ENCODE measurements at regions not wholly inside any gene's neighbourhood (a gene's known extent, or its start where the extent isn't known, plus 50 kb on each side); places are given as distances from the start of the nearest gene placed in this dataset.

DNA sequence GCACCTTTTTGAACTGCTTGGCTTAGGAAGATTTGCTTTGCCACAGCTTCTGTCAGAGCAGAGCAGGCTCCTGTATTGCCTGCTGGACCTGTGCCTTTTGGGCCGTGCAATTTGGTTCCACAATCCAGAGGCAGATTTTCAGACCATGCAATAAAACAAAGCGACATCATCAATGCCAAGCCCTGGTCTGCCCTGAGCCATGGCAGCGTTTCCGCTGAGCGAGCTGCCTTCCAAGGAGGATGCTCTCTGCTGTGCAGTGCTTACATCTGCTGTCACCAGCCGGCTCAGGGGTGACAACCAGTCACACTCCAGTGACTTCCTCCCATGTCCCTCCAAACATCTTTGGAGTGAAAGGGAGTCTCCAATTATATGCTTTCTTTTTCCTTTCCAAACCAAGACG, 282.2 kb downstream of the CDH26 start:
- H3K4me1 Mint-ChIP-seq (ENCODE audit: low read depth, unreplicated experiment) = peaks cover 12% of the 10 kb centered on the region
- H3K36me3 Mint-ChIP-seq (ENCODE audit: low read depth, unreplicated experiment) = no peaks in the 10 kb centered on the region
- H3K79me2 ChIP-seq (ENCODE audit: insufficient read depth, low read length) = no peaks in the 10 kb centered on the region
- FAIRE-seq (no peak), DNase-seq (ENCODE audit: low read depth) (no peak)
- H4K20me1 ChIP-seq (ENCODE audit: insufficient read depth, low read length) = no peaks in the 10 kb centered on the region
- peaks cover 3% of the 10 kb centered on the region for H3K9me3 Mint-ChIP-seq (ENCODE audit: unreplicated experiment)
- no peak overlapping the region for H3K4me3 Mint-ChIP-seq (ENCODE audit: unreplicated experiment)
- TF ChIP-seq EZH2 (IDR thresholded peaks at IDR 0.05; ENCODE audit: insufficient read depth, low read length) (no peak), CTCF (IDR thresholded peaks at IDR 0.05; ENCODE audit: insufficient read depth, low read depth, low read length) (no peak)
- H2AFZ ChIP-seq (ENCODE audit: low read depth, low read length) = no peak overlapping the region
- H3K4me2 ChIP-seq (ENCODE audit: low read length) = no peak overlapping the region
- H3K27me3 Mint-ChIP-seq (ENCODE audit: low read depth, unreplicated experiment) = peaks cover 20% of the 10 kb centered on the region
- no peak overlapping the region for H3K27ac ChIP-seq (ENCODE audit: low read depth, low read length)
- H3K4me3 ChIP-seq (ENCODE audit: insufficient read depth, low read depth, low read length) = no peak overlapping the region
- no peaks in the 10 kb centered on the region for H3K9me3 ChIP-seq (ENCODE audit: insufficient read depth, low read depth, low read length)
- no peaks in the 10 kb centered on the region for H3K27me3 ChIP-seq (ENCODE audit: insufficient read depth, low read length)
- peaks cover 14% of the 10 kb centered on the region for H3K4me1 ChIP-seq (ENCODE audit: insufficient read depth, low read length)
- H3K36me3 ChIP-seq (ENCODE audit: insufficient read depth, low read length) = no peaks in the 10 kb centered on the region
- no peak overlapping the region for H3K27ac Mint-ChIP-seq (ENCODE audit: unreplicated experiment)
- H3K9ac ChIP-seq (ENCODE audit: low read length) = no peak overlapping the region

GRCh38 chr20:60240986-60241385, 282.8 kb downstream of the CDH26 start:
- Histone ChIP-seq H3K27ac (ENCODE audit: low read depth, low read length) (no peak overlapping the region), H3K9ac (ENCODE audit: low read length) (no peak overlapping the region), H3K79me2 (ENCODE audit: insufficient read depth, low read length) (no peaks in the 10 kb centered on the region), H3K4me3 (ENCODE audit: insufficient read depth, low read depth, low read length) (no peak overlapping the region), H2AFZ (ENCODE audit: low read depth, low read length) (no peak overlapping the region), H3K4me2 (ENCODE audit: low read length) (no peak overlapping the region), H4K20me1 (ENCODE audit: insufficient read depth, low read length) (no peaks in the 10 kb centered on the region), H3K9me3 (ENCODE audit: insufficient read depth, low read depth, low read length) (no peaks in the 10 kb centered on the region), H3K4me1 (ENCODE audit: insufficient read depth, low read length) (peaks cover 14% of the 10 kb centered on the region), H3K27me3 (ENCODE audit: insufficient read depth, low read length) (no peaks in the 10 kb centered on the region), H3K36me3 (ENCODE audit: insufficient read depth, low read length) (no peaks in the 10 kb centered on the region)
- Mint-ChIP-seq H3K27ac (ENCODE audit: unreplicated experiment) (no peak overlapping the region), H3K4me3 (ENCODE audit: unreplicated experiment) (no peak overlapping the region), H3K9me3 (ENCODE audit: unreplicated experiment) (peaks cover 3% of the 10 kb centered on the region), H3K36me3 (ENCODE audit: low read depth, unreplicated experiment) (no peaks in the 10 kb centered on the region), H3K4me1 (ENCODE audit: low read depth, unreplicated experiment) (peaks cover 12% of the 10 kb centered on the region), H3K27me3 (ENCODE audit: low read depth, unreplicated experiment) (peaks cover 20% of the 10 kb centered on the region)
- no peak for FAIRE-seq
- no peak for TF ChIP-seq EZH2 (IDR thresholded peaks at IDR 0.05; ENCODE audit: insufficient read depth, low read length)
- TF ChIP-seq CTCF (IDR thresholded peaks at IDR 0.05; ENCODE audit: insufficient read depth, low read depth, low read length) = no peak
- DNase-seq (ENCODE audit: low read depth) = no peak

DNA sequence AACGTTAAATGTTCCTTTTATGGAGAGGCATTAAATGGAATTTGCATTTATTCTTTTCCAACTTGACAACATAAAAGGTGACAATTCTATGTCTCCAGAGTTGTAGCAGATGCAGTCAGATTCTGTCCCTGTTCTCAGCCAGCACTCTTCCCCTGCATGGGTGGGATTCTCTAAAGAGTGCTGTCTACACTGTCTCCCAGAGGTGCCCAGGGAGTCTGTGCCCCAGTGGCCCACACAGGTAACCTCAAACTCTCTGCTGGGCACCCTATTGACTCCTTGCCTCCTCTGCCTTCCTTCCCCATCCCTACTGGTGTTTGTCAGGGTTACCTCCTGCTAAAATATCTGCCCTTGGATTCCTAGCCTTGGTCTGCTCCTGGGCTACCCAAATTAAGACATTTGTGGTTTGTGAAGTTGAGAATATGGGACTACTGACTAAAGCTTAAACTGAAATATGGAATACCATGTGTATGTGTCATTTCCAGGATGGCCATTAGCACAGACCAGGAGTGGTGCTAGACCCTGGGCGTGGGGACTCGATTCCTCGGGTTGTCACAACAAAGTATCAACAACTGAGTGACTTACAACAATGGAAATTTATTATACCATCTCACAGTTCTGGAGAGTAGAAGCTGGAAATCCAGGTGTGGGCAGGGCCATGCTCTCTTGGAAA, 284.7 kb downstream of the CDH26 start:
- no peak for TF ChIP-seq EZH2 (IDR thresholded peaks at IDR 0.05; ENCODE audit: insufficient read depth, low read length)
- no peak for TF ChIP-seq CTCF (IDR thresholded peaks at IDR 0.05; ENCODE audit: insufficient read depth, low read depth, low read length)
- Histone ChIP-seq H3K36me3 (ENCODE audit: insufficient read depth, low read length) (no peaks in the 10 kb centered on the region), H3K79me2 (ENCODE audit: insufficient read depth, low read length) (no peaks in the 10 kb centered on the region), H3K4me3 (ENCODE audit: insufficient read depth, low read depth, low read length) (no peak overlapping the region), H3K9me3 (ENCODE audit: insufficient read depth, low read depth, low read length) (no peaks in the 10 kb centered on the region), H3K4me1 (ENCODE audit: insufficient read depth, low read length) (peaks cover 14% of the 10 kb centered on the region), H3K9ac (ENCODE audit: low read length) (no peak overlapping the region), H3K4me2 (ENCODE audit: low read length) (peak overlapping the region; percentile 56), H3K27ac (ENCODE audit: low read depth, low read length) (peak overlapping the region; percentile 17), H2AFZ (ENCODE audit: low read depth, low read length) (no peak overlapping the region), H3K27me3 (ENCODE audit: insufficient read depth, low read length) (no peaks in the 10 kb centered on the region), H4K20me1 (ENCODE audit: insufficient read depth, low read length) (no peaks in the 10 kb centered on the region)
- DNase-seq (ENCODE audit: low read depth) (peak; percentile 43), FAIRE-seq (no peak)
- H3K27ac Mint-ChIP-seq (ENCODE audit: unreplicated experiment) = no peak overlapping the region
- no peak overlapping the region for H3K4me3 Mint-ChIP-seq (ENCODE audit: unreplicated experiment)
- peaks cover 8% of the 10 kb centered on the region for H3K4me1 Mint-ChIP-seq (ENCODE audit: low read depth, unreplicated experiment)
- H3K36me3 Mint-ChIP-seq (ENCODE audit: low read depth, unreplicated experiment) = no peaks in the 10 kb centered on the region
- H3K9me3 Mint-ChIP-seq (ENCODE audit: unreplicated experiment) = peaks cover 5% of the 10 kb centered on the region
- peaks cover 18% of the 10 kb centered on the region for H3K27me3 Mint-ChIP-seq (ENCODE audit: low read depth, unreplicated experiment)

All from astrocyte (in vitro differentiated cells and primary cell).